Lower leg skin (tissue), 3 donors: ENCODE measurements at regions not wholly inside any gene's neighbourhood (a gene's known extent, or its start where the extent isn't known, plus 50 kb on each side); places are given as distances from the start of the nearest gene placed in this dataset.

Experiments
- CTCF ChIP-seq, 3 donors: fragments of 450-650 bp; IDR thresholded peaks; one replicate each; pipeline ENCODE4 v1.5.1; 2016; ENCODE audit warnings: antibody characterized with exemption in 3 of 3, mild to moderate bottlenecking in 3 of 3, moderate library complexity in 2 of 3
- POLR2A ChIP-seq, 2 donors: fragments of 450-650 bp; IDR thresholded peaks; one replicate each; pipeline ENCODE4 v1.6.1; 2016 to 2017; ENCODE audit warnings: antibody characterized with exemption in 2 of 2, mild to moderate bottlenecking in 1 of 2, moderate library complexity in 1 of 2

GRCh38 chr5:106648401-106648800 is 1022.3 kb downstream of the EFNA5 start:
- TF ChIP-seq CTCF (IDR thresholded peaks at IDR 0.05) (no peak), POLR2A (IDR thresholded peaks at IDR 0.05) (no peak)
